Fibroblast of lung (primary cell): ENCODE measurements at regions not wholly inside any gene's neighbourhood (a gene's known extent, or its start where the extent isn't known, plus 50 kb on each side); places are given as distances from the start of the nearest gene placed in this dataset.
"Not testable (repeated sequence)": the region's sequence is repeated elsewhere in the genome, so short reads cannot be mapped to it uniquely, and the experiment has no call there.

Experiments
- CTCF ChIP-seq, 2 donors: IDR thresholded peaks in 1 of 2; conservative IDR thresholded peaks in 1 of 2; 1 replicate in 1 of 2; 2 replicates in 1 of 2; pipeline ENCODE4 v1.5.1; 2011 to 2012; ENCODE audit warnings: low read length in 2 of 2, control low read depth in 1 of 2, inconsistent platforms in 1 of 2, low read depth in 1 of 2, mild to moderate bottlenecking in 1 of 2
- EZH2 ChIP-seq: IDR thresholded peaks from 2 replicates; pipeline ENCODE4 v1.5.1; 2012; ENCODE audit warnings: low read length, control low read depth, mild to moderate bottlenecking; ENCODE audit errors: missing control alignments

- not testable (repeated sequence) for TF ChIP-seq CTCF (conservative IDR thresholded peaks at IDR 0.05 in 1 of 2, IDR thresholded peaks at IDR 0.05 in 1 of 2; ENCODE audit: low read depth in 1 of 2, low read length in 2 of 2); EZH2
Observed at GRCh38 chr12:84382486-84382885, 530.1 kb downstream of the SLC6A15 start.
